ENCODE measurements at regions not wholly inside any gene's neighbourhood (a gene's known extent, or its start where the extent isn't known, plus 50 kb on each side); places are given as distances from the start of the nearest gene placed in this dataset.

DNA sequence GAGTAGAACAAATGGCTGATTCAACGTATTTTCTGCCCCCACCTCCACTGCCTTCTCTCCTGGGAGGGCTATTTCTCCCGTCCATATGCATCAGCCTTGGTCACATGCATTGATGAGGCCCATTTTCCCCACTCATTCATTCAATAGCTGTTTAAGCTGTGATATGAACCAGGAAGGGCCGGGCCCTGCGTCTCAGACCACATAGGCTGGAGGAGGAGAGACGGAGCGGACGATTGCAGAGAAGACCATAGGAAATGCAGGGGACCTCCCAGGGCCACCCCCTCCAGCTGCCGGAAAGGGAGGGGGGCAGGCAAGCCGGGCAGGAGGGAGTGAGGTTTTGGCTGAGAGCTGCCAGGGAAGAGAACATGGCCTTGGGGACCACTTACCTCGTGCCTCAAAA is 104.4 kb upstream of the TMEM132D start:
- no peaks in the 10 kb centered on the region for H3K9me2 ChIP-seq (replicated peaks; ENCODE audit: insufficient read depth)
- peaks cover 9% of the 10 kb centered on the region for H3K27me3 ChIP-seq
- no peak for TF ChIP-seq EZH2 (IDR thresholded peaks at IDR 0.05; ENCODE audit: borderline replicate concordance)
- no peak for TF ChIP-seq EZH2phosphoT487 (IDR thresholded peaks at IDR 0.05; ENCODE audit: low read depth, severe bottlenecking, unreplicated experiment)
- TF ChIP-seq, protein P1, sequence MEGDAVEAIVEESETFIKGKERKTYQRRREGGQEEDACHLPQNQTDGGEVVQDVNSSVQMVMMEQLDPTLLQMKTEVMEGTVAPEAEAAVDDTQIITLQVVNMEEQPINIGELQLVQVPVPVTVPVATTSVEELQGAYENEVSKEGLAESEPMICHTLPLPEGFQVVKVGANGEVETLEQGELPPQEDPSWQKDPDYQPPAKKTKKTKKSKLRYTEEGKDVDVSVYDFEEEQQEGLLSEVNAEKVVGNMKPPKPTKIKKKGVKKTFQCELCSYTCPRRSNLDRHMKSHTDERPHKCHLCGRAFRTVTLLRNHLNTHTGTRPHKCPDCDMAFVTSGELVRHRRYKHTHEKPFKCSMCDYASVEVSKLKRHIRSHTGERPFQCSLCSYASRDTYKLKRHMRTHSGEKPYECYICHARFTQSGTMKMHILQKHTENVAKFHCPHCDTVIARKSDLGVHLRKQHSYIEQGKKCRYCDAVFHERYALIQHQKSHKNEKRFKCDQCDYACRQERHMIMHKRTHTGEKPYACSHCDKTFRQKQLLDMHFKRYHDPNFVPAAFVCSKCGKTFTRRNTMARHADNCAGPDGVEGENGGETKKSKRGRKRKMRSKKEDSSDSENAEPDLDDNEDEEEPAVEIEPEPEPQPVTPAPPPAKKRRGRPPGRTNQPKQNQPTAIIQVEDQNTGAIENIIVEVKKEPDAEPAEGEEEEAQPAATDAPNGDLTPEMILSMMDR (IDR thresholded peaks at IDR 0.05; ENCODE audit: poor library complexity): no peak

DNA sequence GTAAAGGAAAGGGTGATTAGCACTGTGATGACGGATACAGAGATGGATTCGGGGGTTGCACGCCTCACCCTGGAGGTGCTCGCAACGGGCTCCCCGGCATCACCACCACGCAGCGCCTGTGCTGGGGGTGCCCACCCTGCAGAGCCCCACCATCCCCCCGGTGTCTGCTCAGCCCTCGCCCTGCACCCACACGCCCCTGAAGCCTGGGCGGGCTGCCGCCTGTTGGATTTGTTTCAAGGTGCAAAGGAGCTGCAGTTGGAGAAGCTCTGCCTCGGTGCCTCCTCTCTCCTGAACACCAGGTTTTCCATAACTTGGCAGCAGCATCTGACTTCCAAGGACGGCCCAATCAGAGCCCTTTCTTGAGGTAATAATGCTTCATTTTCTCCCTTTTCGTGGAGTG is 106.1 kb upstream of the TMEM132D start:
- peaks cover 15% of the 10 kb centered on the region for H3K27me3 ChIP-seq
- H3K9me2 ChIP-seq (replicated peaks; ENCODE audit: insufficient read depth): no peaks in the 10 kb centered on the region
- WGBS (ENCODE audit: low lambda C conversion rate, missing lambda C conversion rate): 91% methylated on average over 16 of the region's 16 CpGs
- H4K20me1 ChIP-seq (ENCODE audit: insufficient read depth, poor library complexity, severe bottlenecking): no peaks in the 10 kb centered on the region
- no peaks in the 10 kb centered on the region for H3K79me2 ChIP-seq
- H2AFZ ChIP-seq: no peak overlapping the region
- TF ChIP-seq, protein P1 (IDR thresholded peaks at IDR 0.05; ENCODE audit: poor library complexity): no peak
- TF ChIP-seq EZH2phosphoT487 (IDR thresholded peaks at IDR 0.05; ENCODE audit: low read depth, severe bottlenecking, unreplicated experiment) (no peak), EZH2 (IDR thresholded peaks at IDR 0.05; ENCODE audit: borderline replicate concordance) (no peak)
- H3K4me3 ChIP-seq: no peak overlapping the region
- H3K36me3 ChIP-seq (replicated peaks; ENCODE audit: insufficient read depth, low read depth): no peaks in the 10 kb centered on the region
- H3K27ac ChIP-seq: no peak overlapping the region
- no peak for DNase-seq (ENCODE audit: low spot score)
- H3K4me2 ChIP-seq: no peak overlapping the region
- no peaks in the 10 kb centered on the region for H3K4me1 ChIP-seq (ENCODE audit: insufficient read depth)
- H3K9me3 ChIP-seq (ENCODE audit: low read depth): no peaks in the 10 kb centered on the region

More for the DNA sequence above, 104.4 kb upstream of the TMEM132D start:
- no peaks in the 10 kb centered on the region for H3K36me3 ChIP-seq (replicated peaks; ENCODE audit: insufficient read depth, low read depth)
- no peaks in the 10 kb centered on the region for H3K79me2 ChIP-seq
- no peaks in the 10 kb centered on the region for H4K20me1 ChIP-seq (ENCODE audit: insufficient read depth, poor library complexity, severe bottlenecking)
- H3K9me3 ChIP-seq (ENCODE audit: low read depth): no peaks in the 10 kb centered on the region
- H3K4me2 ChIP-seq: no peak overlapping the region
- no peak overlapping the region for H3K4me3 ChIP-seq
- no peaks in the 10 kb centered on the region for H3K4me1 ChIP-seq (ENCODE audit: insufficient read depth)
- no peak overlapping the region for H3K27ac ChIP-seq
- 78% methylated on average over 10 of the region's 10 CpGs for WGBS (ENCODE audit: low lambda C conversion rate, missing lambda C conversion rate)
- no peak overlapping the region for H2AFZ ChIP-seq
- no peak for DNase-seq (ENCODE audit: low spot score)

DNA sequence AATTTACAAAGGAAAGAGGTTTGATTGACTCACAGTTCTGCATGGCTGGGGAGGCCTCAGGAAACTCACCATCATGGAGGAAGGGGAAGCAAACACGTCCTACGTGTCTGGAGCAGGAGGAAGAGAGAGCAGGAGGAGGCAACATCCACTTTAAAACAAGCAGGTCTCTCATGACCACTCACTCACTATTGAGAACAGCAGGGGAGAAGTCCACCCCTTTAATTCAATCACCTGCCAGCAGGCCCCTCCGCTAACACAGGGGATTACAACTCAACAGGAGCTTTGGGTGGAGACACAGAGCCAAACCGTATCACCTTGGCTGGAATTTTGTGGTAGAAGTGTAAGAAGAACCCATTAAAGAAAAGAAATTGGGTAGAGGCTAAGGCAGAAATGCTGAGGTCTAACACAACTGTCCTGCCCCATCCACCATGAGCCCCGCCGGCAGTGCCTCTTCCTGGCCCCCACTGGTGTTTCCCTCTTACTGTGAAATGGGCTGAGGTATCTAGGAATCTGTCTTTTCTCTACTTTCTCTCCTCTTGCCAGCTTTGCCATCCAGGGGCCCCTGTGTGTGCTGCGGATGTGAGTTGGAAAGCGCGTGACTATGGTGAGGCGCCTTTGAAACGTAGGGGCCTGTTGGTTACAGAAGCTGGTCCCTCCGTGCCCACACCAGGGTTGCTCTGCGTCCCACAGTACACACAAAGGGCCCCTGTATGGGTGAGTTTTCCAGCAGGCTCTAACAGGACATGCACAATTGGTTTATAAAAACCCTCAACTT is 108.0 kb upstream of the TMEM132D start:
- Histone ChIP-seq H3K27me3 (peaks cover 15% of the 10 kb centered on the region), H3K27ac (no peak overlapping the region), H3K9me3 (ENCODE audit: low read depth) (no peaks in the 10 kb centered on the region), H3K36me3 (replicated peaks; ENCODE audit: insufficient read depth, low read depth) (no peaks in the 10 kb centered on the region), H2AFZ (no peak overlapping the region), H3K9me2 (replicated peaks; ENCODE audit: insufficient read depth) (no peaks in the 10 kb centered on the region), H3K4me1 (ENCODE audit: insufficient read depth) (no peaks in the 10 kb centered on the region), H3K79me2 (no peaks in the 10 kb centered on the region), H3K4me2 (no peak overlapping the region), H4K20me1 (ENCODE audit: insufficient read depth, poor library complexity, severe bottlenecking) (no peaks in the 10 kb centered on the region), H3K4me3 (no peak overlapping the region)
- no peak for DNase-seq (ENCODE audit: low spot score)
- WGBS (ENCODE audit: low lambda C conversion rate, missing lambda C conversion rate): 75% methylated on average over 13 of the region's 13 CpGs
- TF ChIP-seq EZH2 (IDR thresholded peaks at IDR 0.05; ENCODE audit: borderline replicate concordance) (no peak), EZH2phosphoT487 (IDR thresholded peaks at IDR 0.05; ENCODE audit: low read depth, severe bottlenecking, unreplicated experiment) (no peak)
- TF ChIP-seq, protein P1 (IDR thresholded peaks at IDR 0.05; ENCODE audit: poor library complexity): no peak

All from hepatocyte (in vitro differentiated cells).